ENCODE measurements at regions not wholly inside any gene's neighbourhood (a gene's known extent, or its start where the extent isn't known, plus 50 kb on each side); places are given as distances from the start of the nearest gene placed in this dataset.

DNA sequence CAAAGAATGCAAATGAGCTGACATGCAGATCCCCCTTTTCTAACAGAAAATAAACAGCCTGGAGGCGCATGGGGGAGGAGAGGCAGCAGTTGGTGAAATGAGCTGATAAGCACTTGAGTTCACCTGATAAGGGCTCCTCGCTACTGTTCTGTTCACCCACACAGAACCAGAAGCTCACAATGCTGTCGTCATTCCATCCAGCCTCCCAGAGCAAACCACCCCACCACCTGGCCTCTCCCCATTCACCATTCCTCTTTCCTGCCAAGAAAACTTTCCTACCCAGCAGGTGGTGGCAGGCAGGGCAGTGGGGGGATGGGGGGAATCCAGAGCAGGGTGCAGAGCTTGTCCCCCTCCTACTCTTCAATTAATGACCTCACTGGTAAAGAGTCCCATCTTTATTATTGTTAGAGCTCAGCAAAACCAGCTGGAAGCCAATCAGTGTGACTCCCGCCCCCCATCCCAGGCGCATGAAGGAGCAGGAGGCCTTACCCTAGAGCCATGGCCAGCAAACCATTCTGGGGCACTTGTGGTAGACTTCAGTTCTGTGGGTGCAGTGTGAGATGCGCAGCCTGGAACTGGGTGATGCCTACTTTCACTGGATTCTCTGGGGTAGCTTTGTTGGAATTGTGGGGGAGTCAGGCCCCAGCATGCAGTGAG lies 350.3 kb downstream of the ZIC3 start:
- TF ChIP-seq, protein P1, sequence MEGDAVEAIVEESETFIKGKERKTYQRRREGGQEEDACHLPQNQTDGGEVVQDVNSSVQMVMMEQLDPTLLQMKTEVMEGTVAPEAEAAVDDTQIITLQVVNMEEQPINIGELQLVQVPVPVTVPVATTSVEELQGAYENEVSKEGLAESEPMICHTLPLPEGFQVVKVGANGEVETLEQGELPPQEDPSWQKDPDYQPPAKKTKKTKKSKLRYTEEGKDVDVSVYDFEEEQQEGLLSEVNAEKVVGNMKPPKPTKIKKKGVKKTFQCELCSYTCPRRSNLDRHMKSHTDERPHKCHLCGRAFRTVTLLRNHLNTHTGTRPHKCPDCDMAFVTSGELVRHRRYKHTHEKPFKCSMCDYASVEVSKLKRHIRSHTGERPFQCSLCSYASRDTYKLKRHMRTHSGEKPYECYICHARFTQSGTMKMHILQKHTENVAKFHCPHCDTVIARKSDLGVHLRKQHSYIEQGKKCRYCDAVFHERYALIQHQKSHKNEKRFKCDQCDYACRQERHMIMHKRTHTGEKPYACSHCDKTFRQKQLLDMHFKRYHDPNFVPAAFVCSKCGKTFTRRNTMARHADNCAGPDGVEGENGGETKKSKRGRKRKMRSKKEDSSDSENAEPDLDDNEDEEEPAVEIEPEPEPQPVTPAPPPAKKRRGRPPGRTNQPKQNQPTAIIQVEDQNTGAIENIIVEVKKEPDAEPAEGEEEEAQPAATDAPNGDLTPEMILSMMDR (IDR thresholded peaks at IDR 0.05; ENCODE audit: insufficient read depth, low read depth, low read length) = no peak
- no peak for TF ChIP-seq EZH2 (IDR thresholded peaks at IDR 0.05; ENCODE audit: insufficient read depth, low read length)

All from astrocyte (in vitro differentiated cells and primary cell).